H9 (cell line): ENCODE measurements at regions not wholly inside any gene's neighbourhood (a gene's known extent, or its start where the extent isn't known, plus 50 kb on each side); places are given as distances from the start of the nearest gene placed in this dataset.

Experiments used
- DNase-seq: peaks from one replicate; pipeline ENCODE4 v3.0.0-alpha.2; 2017
- H2AFZ ChIP-seq: one replicate; pipeline ENCODE4 v1.6.1; 2013; ENCODE audit warnings: mild to moderate bottlenecking, low read length, control low read depth, moderate library complexity
- H2AK5ac ChIP-seq: 2 replicates; pipeline ENCODE4 v1.6.1; 2013; ENCODE audit warnings: low read length, control low read depth, mixed read lengths; ENCODE audit not compliant: insufficient read length
- H2BK120ac ChIP-seq: one replicate; pipeline ENCODE4 v1.6.1; 2013; ENCODE audit warnings: low read depth, mild to moderate bottlenecking, low read length, control low read depth, inconsistent platforms; ENCODE audit not compliant: poor library complexity, severe bottlenecking
- H2BK12ac ChIP-seq: 2 replicates; pipeline ENCODE4 v1.6.1; 2013; ENCODE audit warnings: low read length, control low read depth, mixed read lengths, low read depth; ENCODE audit not compliant: insufficient read length
- H2BK15ac ChIP-seq: 2 replicates; pipeline ENCODE4 v1.6.1; 2013; ENCODE audit warnings: low read depth, low read length, control low read depth
- H2BK20ac ChIP-seq: one replicate; pipeline ENCODE4 v1.6.1; 2013; ENCODE audit warnings: low read depth, mild to moderate bottlenecking, low read length, control low read depth, inconsistent platforms; ENCODE audit not compliant: poor library complexity, severe bottlenecking
- H2BK5ac ChIP-seq: 2 replicates; pipeline ENCODE4 v1.6.1; 2013; ENCODE audit warnings: low read length, control low read depth, mixed read lengths; ENCODE audit not compliant: insufficient read length
- H3K14ac ChIP-seq: 2 replicates; pipeline ENCODE4 v1.6.1; 2013; ENCODE audit warnings: low read length, control low read depth; ENCODE audit not compliant: insufficient read depth
- H3K18ac ChIP-seq: 2 replicates; pipeline ENCODE4 v1.6.1; 2013; ENCODE audit warnings: low read depth, mild to moderate bottlenecking, mixed read lengths, low read length, control low read depth; ENCODE audit not compliant: insufficient read length
- H3K23ac ChIP-seq: 2 replicates; pipeline ENCODE4 v1.6.1; 2013; ENCODE audit warnings: low read length, control low read depth, mixed read lengths, low read depth; ENCODE audit not compliant: insufficient read length
- H3K23me2 ChIP-seq: 2 replicates; pipeline ENCODE4 v1.6.1; 2013; ENCODE audit warnings: low read depth, mild to moderate bottlenecking, mixed read lengths, low read length, control low read depth; ENCODE audit not compliant: insufficient read length, poor library complexity, severe bottlenecking
- H3K27ac ChIP-seq: 2 replicates; pipeline ENCODE4 v1.5.1; 2013; ENCODE audit warnings: low read length, control low read depth, mixed read lengths, low read depth; ENCODE audit not compliant: insufficient read length
- H3K27me3 ChIP-seq: 2 replicates; pipeline ENCODE4 v1.6.1; 2013; ENCODE audit warnings: low read length, control low read depth, inconsistent platforms; ENCODE audit not compliant: insufficient read depth
- H3K4ac ChIP-seq: 2 replicates; pipeline ENCODE4 v1.6.1; 2013; ENCODE audit warnings: low read depth, mild to moderate bottlenecking, control low read depth, inconsistent platforms, low read length, moderate library complexity
- H3K4me1 ChIP-seq: 2 replicates; pipeline ENCODE4 v1.6.1; 2013; ENCODE audit warnings: low read length, control low read depth, inconsistent platforms; ENCODE audit not compliant: insufficient read depth
- H3K4me2 ChIP-seq: 2 replicates; pipeline ENCODE4 v1.6.1; 2013; ENCODE audit warnings: low read length, control low read depth, mixed read lengths; ENCODE audit not compliant: insufficient read length, insufficient read depth
- H3K56ac ChIP-seq: 2 replicates; pipeline ENCODE4 v1.6.1; 2013; ENCODE audit warnings: low read depth, mild to moderate bottlenecking, mixed read lengths, low read length, control low read depth; ENCODE audit not compliant: insufficient read length
- H3K79me1 ChIP-seq: 2 replicates; pipeline ENCODE4 v1.6.1; 2013; ENCODE audit warnings: low read depth, mild to moderate bottlenecking, moderate library complexity, low read length, control low read depth, inconsistent platforms; ENCODE audit not compliant: insufficient read depth, poor library complexity, severe bottlenecking
- H3K79me2 ChIP-seq: 2 replicates; pipeline ENCODE4 v1.6.1; 2013; ENCODE audit warnings: low read length, control low read depth, inconsistent platforms; ENCODE audit not compliant: insufficient read depth
- H3K9ac ChIP-seq: 2 replicates; pipeline ENCODE4 v1.6.1; 2013; ENCODE audit warnings: low read length, control low read depth, mixed read lengths; ENCODE audit not compliant: insufficient read length; ENCODE audit errors: extremely low read depth
- H3K9me3 ChIP-seq: one replicate; pipeline ENCODE4 v1.6.1; 2013; ENCODE audit warnings: low read depth, low read length, inconsistent platforms; ENCODE audit not compliant: control insufficient read depth
- H3T11ph ChIP-seq: one replicate; pipeline ENCODE4 v1.6.1; 2013; ENCODE audit warnings: mild to moderate bottlenecking, low read length, control low read depth, inconsistent platforms
- H4K20me1 ChIP-seq: one replicate; pipeline ENCODE4 v1.6.1; 2013; ENCODE audit not compliant: control insufficient read depth, insufficient read length, insufficient read depth
- H4K5ac ChIP-seq: 2 replicates; pipeline ENCODE4 v1.6.1; 2013; ENCODE audit warnings: low read depth, mild to moderate bottlenecking, mixed read lengths, low read length, control low read depth; ENCODE audit not compliant: insufficient read length
- H4K8ac ChIP-seq: replicated peaks from 2 replicates; pipeline ENCODE4 v1.6.1; 2013; ENCODE audit warnings: low read length, control low read depth, mixed read lengths, low read depth; ENCODE audit not compliant: insufficient read length
- H4K91ac ChIP-seq: 2 replicates; pipeline ENCODE4 v1.6.1; 2013; ENCODE audit warnings: low read depth, mild to moderate bottlenecking, moderate library complexity, mixed read lengths, low read length, control low read depth; ENCODE audit not compliant: insufficient read length
- H3K27ac Mint-ChIP-seq, 3 experiments: 2 replicates in 2 of 3; 3 replicates in 1 of 3; pipeline ENCODE4 v1.8.0; 2020 to 2021; ENCODE audit warnings: mixed read lengths in 3 of 3, mild to moderate bottlenecking in 1 of 3, moderate library complexity in 1 of 3
- H3K27me3 Mint-ChIP-seq: 2 replicates; pipeline ENCODE4 v1.8.0; 2021; ENCODE audit warnings: low read depth, mild to moderate bottlenecking, moderate library complexity, mixed read lengths
- H3K36me3 Mint-ChIP-seq, 3 experiments: 2 replicates in 2 of 3; 3 replicates in 1 of 3; pipeline ENCODE4 v1.8.0; 2020 to 2021; ENCODE audit warnings: low read depth in 3 of 3, mixed read lengths in 3 of 3; ENCODE audit not compliant: insufficient read depth in 1 of 3
- H3K4me1 Mint-ChIP-seq, 2 experiments: 2 replicates each; pipeline ENCODE4 v1.8.0; 2020; ENCODE audit warnings: mixed read lengths in 2 of 2
- H3K4me3 Mint-ChIP-seq, 2 experiments: 2 replicates in 1 of 2; 3 replicates in 1 of 2; pipeline ENCODE4 v1.8.0; 2020 to 2021; ENCODE audit warnings: mild to moderate bottlenecking in 2 of 2, mixed read lengths in 2 of 2, moderate library complexity in 1 of 2
- H3K9me3 Mint-ChIP-seq, 2 experiments: 2 replicates in 1 of 2; 3 replicates in 1 of 2; pipeline ENCODE4 v1.8.0; 2020; ENCODE audit warnings: mild to moderate bottlenecking in 2 of 2, mixed read lengths in 2 of 2, moderate library complexity in 1 of 2
- CTCF ChIP-seq: fragments of 200-600 bp; sonication (generic); conservative IDR thresholded peaks from 3 replicates; pipeline ENCODE4 v1.8.0; 2021; ENCODE audit warnings: antibody characterized with exemption, mild to moderate bottlenecking
- WGBS: extraction: QIAGEN DNeasy Blood & Tissue Kit; methylation state at CpG from one replicate; pipeline ENCODE4 v1.1.7; 2013; ENCODE audit warnings: missing lambda C conversion rate, low lambda C conversion rate, mixed read lengths; ENCODE audit not compliant: insufficient read length; ENCODE audit errors: extremely low coverage; 5-methylcytosine and 5-hydroxymethylcytosine counted together

GRCh38 chr16:76207270-76207669, 69.9 kb upstream of the CNTNAP4 start:
- H3K4me3 Mint-ChIP-seq, result no peak overlapping the region
- Histone ChIP-seq H3K4me1 (no peaks in the 10 kb centered on the region; the same call in 1 of the 2 replicates), H2BK15ac (no peak overlapping the region), H3K9me3 (no peaks in the 10 kb centered on the region), H3K27me3 (no peaks in the 10 kb centered on the region), H2BK5ac (no peak overlapping the region), H4K20me1 (no peaks in the 10 kb centered on the region), H3K4ac (no peak overlapping the region), H3K23me2 (no peaks in the 10 kb centered on the region), H3K23ac (no peak overlapping the region), H4K5ac (no peak overlapping the region), H3K79me1 (no peaks in the 10 kb centered on the region), H3K18ac (no peak overlapping the region), H3K27ac (no peak overlapping the region), H2BK20ac (no peak overlapping the region), H2AFZ (no peak overlapping the region), H4K91ac (no peak overlapping the region), H2AK5ac (no peak overlapping the region), H3K14ac (no peak overlapping the region), H3K56ac (no peak overlapping the region), H3T11ph (no peak overlapping the region), H3K9ac (no peak overlapping the region), H2BK12ac (no peak overlapping the region), H4K8ac (no peak overlapping the region), H3K4me2 (no peak overlapping the region), H3K79me2 (no peaks in the 10 kb centered on the region), H2BK120ac (no peak overlapping the region)
- H3K4me1 Mint-ChIP-seq, result peaks cover 41 to 47% of the 10 kb centered on the region in 2 experiments
- DNase-seq, result peak; percentile 43
- peak overlapping the region; percentile 45 to 95 (median 91); a peak in 6 of 7 replicates for H3K27ac Mint-ChIP-seq
- peaks cover 4 to 29% (median 7%) of the 10 kb centered on the region in 3 experiments; a peak in 5 of 7 replicates for H3K36me3 Mint-ChIP-seq
- TF ChIP-seq CTCF, result no peak
- no peaks in the 10 kb centered on the region; the same call in none of the 2 replicates for H3K27me3 Mint-ChIP-seq
- WGBS, result no CpG with 5 or more reads among the region's 3 CpGs
- H3K9me3 Mint-ChIP-seq, result peaks cover 11 to 26% of the 10 kb centered on the region in 2 experiments
